ENCODE measurements at regions not wholly inside any gene's neighbourhood (a gene's known extent, or its start where the extent isn't known, plus 50 kb on each side); places are given as distances from the start of the nearest gene placed in this dataset.
A peak's percentile ranks its signal among the peaks of the same experiment; 100 is the strongest.

GRCh38 chr6:155954149-155954548, 498.5 kb upstream of the NOX3 start:
- no peak overlapping the region for H2AK5ac ChIP-seq (ENCODE audit: low read depth, low read length)
- no peak overlapping the region for H2BK20ac ChIP-seq (ENCODE audit: low read depth, low read length)
- H3K36me3 ChIP-seq (ENCODE audit: control insufficient read depth, insufficient read depth, low read length) = no peaks in the 10 kb centered on the region
- no peak overlapping the region for H3K23ac ChIP-seq (ENCODE audit: low read depth, low read length)
- no peak overlapping the region for H4K91ac ChIP-seq (ENCODE audit: insufficient read depth, low read depth, low read length)
- H3K4ac ChIP-seq (ENCODE audit: low read depth, low read length) = no peak overlapping the region
- H4K20me1 ChIP-seq (ENCODE audit: insufficient read depth, low read length) = no peaks in the 10 kb centered on the region
- no peak overlapping the region for H3K9ac ChIP-seq (ENCODE audit: low read depth, low read length)
- dilution Hi-C loops (cut with HindIII; ENCODE audit: low sequenced_read_pairs, unreplicated experiment) (no loop called here), in situ Hi-C loops (cut with MboI; ENCODE audit: low sequenced_read_pairs) (no loop called here), intact Hi-C loops (cut with micrococcal nuclease) (no loop called here)
- H3K14ac ChIP-seq (replicated peaks; ENCODE audit: low read depth, low read length) = no peak overlapping the region
- ATAC-seq (ENCODE audit: low read depth) = no peak
- H3K4me3 ChIP-seq (ENCODE audit: insufficient read depth, low read depth, low read length) = no peak overlapping the region
- TF ChIP-seq RAD21 (IDR thresholded peaks at IDR 0.05; ENCODE audit: low read length) (no peak), NFE2L2 (IDR thresholded peaks at IDR 0.05; ENCODE audit: low read depth, low read length) (peak; percentile 56; the same call in 1 of the 2 replicates), FOS (IDR thresholded peaks at IDR 0.05; ENCODE audit: low read depth, low read length) (no peak), POLR2A (IDR thresholded peaks at IDR 0.05; ENCODE audit: low read depth, low read length) (no peak), CTCF (conservative IDR thresholded peaks at IDR 0.05; ENCODE audit: low read depth, low read length) (no peak)
- H2AK9ac ChIP-seq (replicated peaks; ENCODE audit: low read depth, low read length, poor library complexity) = no peak overlapping the region
- BruUV-seq (replicated peaks) = no TSS peak
- no peak overlapping the region for H4K5ac ChIP-seq (ENCODE audit: low read depth, low read length)
- no peak overlapping the region for H3K18ac ChIP-seq (ENCODE audit: low read depth, low read length)
- no peak overlapping the region for H2BK5ac ChIP-seq (ENCODE audit: low read depth, low read length, poor library complexity, severe bottlenecking)
- no peak overlapping the region for H3K56ac ChIP-seq (ENCODE audit: extremely low read depth, insufficient read depth, low read length)
- H2AFZ ChIP-seq (replicated peaks; ENCODE audit: low read length, poor library complexity) = no peak overlapping the region
- no peaks in the 10 kb centered on the region for H3K4me1 ChIP-seq (ENCODE audit: control insufficient read depth, insufficient read depth, low read length)
- no peaks in the 10 kb centered on the region for H3K9me1 ChIP-seq (ENCODE audit: insufficient read depth, low read length)
- no peak overlapping the region for H2BK15ac ChIP-seq (ENCODE audit: low read depth, low read length)
- ChIA-PET POLR2A (ENCODE audit: unreplicated experiment) (no interaction called here), CTCF (interaction anchor here (0.6 kb wide), 1 partner anchor 122 kb away, joined by 3 read pairs; no protein-coding TSS in a partner anchor)
- no peaks in the 10 kb centered on the region for H3K27me3 ChIP-seq (ENCODE audit: control insufficient read depth, insufficient read depth, low read length)
- no peak overlapping the region for H4K8ac ChIP-seq (ENCODE audit: low read depth in 2 of 2, low read length in 2 of 2)
- H3K79me1 ChIP-seq (ENCODE audit: low read depth in 1 of 2, low read length in 2 of 2) = no peaks in the 10 kb centered on the region
- no CpG with 5 or more reads among the region's 7 CpGs for WGBS, 2 experiments (ENCODE audit: extremely low coverage in 2 of 2, insufficient read length in 1 of 2)
- no peak overlapping the region for H3K4me2 ChIP-seq (ENCODE audit: low read depth, low read length)
- no peak overlapping the region for H3K27ac ChIP-seq (ENCODE audit: insufficient read depth, low read length)
- DNase-seq = no peak
- H2BK120ac ChIP-seq (ENCODE audit: low read depth, low read length) = no peak overlapping the region
- no peaks in the 10 kb centered on the region for H3K9me3 ChIP-seq (ENCODE audit: control insufficient read depth, insufficient read depth, low read length)
